CMK (cell line): ENCODE measurements at regions not wholly inside any gene's neighbourhood (a gene's known extent, or its start where the extent isn't known, plus 50 kb on each side); places are given as distances from the start of the nearest gene placed in this dataset.

Experiments
- DNase-seq: peaks from one replicate; pipeline ENCODE4 v3.0.0-alpha.2; 2010; ENCODE audit warnings: low read depth

- no peak for DNase-seq
Measured at GRCh38 chr13:106867249-106867648, 299.3 kb upstream of the ARGLU1 start.

GRCh38 chr13:106865716-106866440, 297.9 kb upstream of the ARGLU1 start:
- DNase-seq: peak; percentile 48

- no peak for DNase-seq
Measured at GRCh38 chr13:106859533-106859904, 291.6 kb upstream of the ARGLU1 start.

- no peak for DNase-seq
Measured at GRCh38 chr13:106858903-106859532, 291.1 kb upstream of the ARGLU1 start.

GRCh38 chr13:106852436-106852835, 284.5 kb upstream of the ARGLU1 start:
- no peak for DNase-seq

- DNase-seq: no peak
Measured at GRCh38 chr13:106850973-106851650, 283.2 kb upstream of the ARGLU1 start.

GRCh38 chr13:106846571-106847448, 278.9 kb upstream of the ARGLU1 start:
- DNase-seq: no peak

GRCh38 chr13:106836186-106836802, 268.4 kb upstream of the ARGLU1 start:
- no peak for DNase-seq

- no peak for DNase-seq
Measured at GRCh38 chr13:106835477-106835876, 267.5 kb upstream of the ARGLU1 start.

- DNase-seq: no peak
Measured at GRCh38 chr13:106821979-106822378, 254.0 kb upstream of the ARGLU1 start.

GRCh38 chr13:106819413-106820180, 251.7 kb upstream of the ARGLU1 start:
- no peak for DNase-seq

GRCh38 chr13:106818971-106819370, 251.0 kb upstream of the ARGLU1 start:
- DNase-seq: no peak

- DNase-seq: no peak
Measured at GRCh38 chr13:106815545-106815944, 247.6 kb upstream of the ARGLU1 start.

- DNase-seq: no peak
Measured at GRCh38 chr13:106814463-106814862, 246.5 kb upstream of the ARGLU1 start.

GRCh38 chr13:106810069-106810468, 242.1 kb upstream of the ARGLU1 start:
- no peak for DNase-seq

GRCh38 chr13:106804991-106805390, 237.1 kb upstream of the ARGLU1 start:
- no peak for DNase-seq

GRCh38 chr13:106802917-106803316, 235.0 kb upstream of the ARGLU1 start:
- DNase-seq: no peak

- no peak for DNase-seq
Measured at GRCh38 chr13:106799781-106800335, 231.9 kb upstream of the ARGLU1 start.

GRCh38 chr13:106797081-106797640, 229.2 kb upstream of the ARGLU1 start:
- no peak for DNase-seq

GRCh38 chr13:106796280-106797047, 228.5 kb upstream of the ARGLU1 start:
- DNase-seq: no peak
